Posterior vena cava (tissue), 2 donors: ENCODE measurements at regions not wholly inside any gene's neighbourhood (a gene's known extent, or its start where the extent isn't known, plus 50 kb on each side); places are given as distances from the start of the nearest gene placed in this dataset.
"Not testable (repeated sequence)": the region's sequence is repeated elsewhere in the genome, so short reads cannot be mapped to it uniquely, and the experiment has no call there.

Source experiments
- DNase-seq: peaks from one replicate; pipeline ENCODE4 v3.0.0-alpha.2; 2020; ENCODE audit warnings: low spot score
- intact Hi-C, 2 donors: fragments of 100-400 bp; cut with DNase I; formaldehyde crosslinking; loops; one replicate each; pipeline versions ENCODE4 v1.14.1 to v1.14.2; 2022 to 2023
- donor health status: DM: yes; HTN: yes; CAD: no.
- donor health status: DM: yes; HTN: yes; CAD: no.

GRCh38 chr1:149267287-149267686, 163.9 kb upstream of the NBPF9 start:
- intact Hi-C loops = not testable (repeated sequence)

GRCh38 chr1:149269001-149269702, 165.8 kb upstream of the NBPF9 start:
- DNase-seq, intact Hi-C loops: not testable (repeated sequence)

More at GRCh38 chr1:149267287-149267686, 163.9 kb upstream of the NBPF9 start:
- DNase-seq = not testable (repeated sequence)

- intact Hi-C loops = not testable (repeated sequence)
These were observed 166.5 kb upstream of the NBPF9 start for GRCh38 chr1:149269833-149270232.

GRCh38 chr1:149274493-149274892, 171.1 kb upstream of the NBPF9 start:
- DNase-seq, intact Hi-C loops: not testable (repeated sequence)

More at GRCh38 chr1:149269833-149270232, 166.5 kb upstream of the NBPF9 start:
- not testable (repeated sequence) for DNase-seq

GRCh38 chr1:149275802-149276201, 172.5 kb upstream of the NBPF9 start:
- DNase-seq, intact Hi-C loops: not testable (repeated sequence)

- intact Hi-C loops, DNase-seq: not testable (repeated sequence)
These were observed 173.1 kb upstream of the NBPF9 start for GRCh38 chr1:149276496-149276895.

GRCh38 chr1:149278156-149278555, 174.8 kb upstream of the NBPF9 start:
- DNase-seq = not testable (repeated sequence)

GRCh38 chr1:149279015-149279414, 175.7 kb upstream of the NBPF9 start:
- intact Hi-C loops, DNase-seq: not testable (repeated sequence)

More at GRCh38 chr1:149278156-149278555, 174.8 kb upstream of the NBPF9 start:
- intact Hi-C loops = not testable (repeated sequence)

GRCh38 chr1:149279512-149279911, 176.2 kb upstream of the NBPF9 start:
- DNase-seq, intact Hi-C loops: not testable (repeated sequence)

GRCh38 chr1:149284773-149285172, 181.4 kb upstream of the NBPF9 start:
- intact Hi-C loops, DNase-seq: not testable (repeated sequence)

GRCh38 chr1:149285205-149285604, 181.9 kb upstream of the NBPF9 start:
- intact Hi-C loops, DNase-seq: not testable (repeated sequence)

GRCh38 chr1:149285638-149286037, 182.3 kb upstream of the NBPF9 start:
- intact Hi-C loops, DNase-seq: not testable (repeated sequence)

GRCh38 chr1:149288580-149288979, 185.2 kb upstream of the NBPF9 start:
- DNase-seq, intact Hi-C loops: not testable (repeated sequence)

GRCh38 chr1:149300478-149301218, 174.2 kb upstream of the NBPF19 start:
- DNase-seq, intact Hi-C loops: not testable (repeated sequence)

GRCh38 chr1:149301282-149301681, 173.6 kb upstream of the NBPF19 start:
- intact Hi-C loops, DNase-seq: not testable (repeated sequence)

- DNase-seq, intact Hi-C loops: not testable (repeated sequence)
These were observed 170.0 kb upstream of the NBPF19 start for GRCh38 chr1:149304796-149305195.

GRCh38 chr1:149307640-149308039, 167.2 kb upstream of the NBPF19 start:
- DNase-seq, intact Hi-C loops: not testable (repeated sequence)

- intact Hi-C loops, DNase-seq: not testable (repeated sequence)
These were observed 159.9 kb upstream of the NBPF19 start for GRCh38 chr1:149314921-149315320.

GRCh38 chr1:149320971-149321731, 153.7 kb upstream of the NBPF19 start:
- intact Hi-C loops, DNase-seq: not testable (repeated sequence)

GRCh38 chr1:149321732-149322016, 153.2 kb upstream of the NBPF19 start:
- DNase-seq, intact Hi-C loops: not testable (repeated sequence)
